IMR-90 (cell line): ENCODE measurements at regions not wholly inside any gene's neighbourhood (a gene's known extent, or its start where the extent isn't known, plus 50 kb on each side); places are given as distances from the start of the nearest gene placed in this dataset.

ENCODE experiments used
- ATAC-seq: fragments of 200-7000 bp; cut with Tn5 transposase; 2 replicates; pipeline ENCODE4 v1.9.1; 2020; ENCODE audit warnings: low read depth, mild to moderate bottlenecking, moderate library complexity
- BruUV-seq: library from RNA; stranded (reverse); fragments of 400-500 nt; replicated peaks from 2 replicates; lab custom pipeline; 2021; lab: Mats Ljungman, UMichigan
- CTCF ChIA-PET: fragments of 300-600 bp; formaldehyde crosslinking; extraction: SDS; loops from one replicate; lab custom pipeline; 2021; ENCODE audit warnings: antibody characterized with exemption; lab: Yijun Ruan, JAX
- POLR2A ChIA-PET: fragments of 300-600 bp; sonication (Branson Sonifier 250); formaldehyde crosslinking; loops from one replicate; lab custom pipeline; 2022; ENCODE audit warnings: antibody characterized with exemption; ENCODE audit not compliant: unreplicated experiment; lab: Charles Lee
- DNase-seq: peaks from one replicate; pipeline ENCODE4 v3.0.0; 2013
- H2AFZ ChIP-seq: replicated peaks from 2 replicates; pipeline ENCODE3; 2013; ENCODE audit warnings: low read length, mild to moderate bottlenecking; ENCODE audit not compliant: poor library complexity
- H2AK5ac ChIP-seq: 2 replicates; pipeline ENCODE4 v1.6.1; 2013; ENCODE audit warnings: low read depth, low read length, inconsistent platforms
- H2AK9ac ChIP-seq: replicated peaks from 2 replicates; pipeline ENCODE3; 2013; ENCODE audit warnings: mild to moderate bottlenecking, low read depth, low read length, moderate library complexity; ENCODE audit not compliant: poor library complexity
- H2BK120ac ChIP-seq: 2 replicates; pipeline ENCODE4 v1.6.1; 2013; ENCODE audit warnings: low read depth, low read length, inconsistent platforms
- H2BK15ac ChIP-seq: 3 replicates; pipeline ENCODE4 v1.6.1; 2013; ENCODE audit warnings: low read depth, low read length, inconsistent platforms
- H2BK20ac ChIP-seq: 2 replicates; pipeline ENCODE4 v1.6.1; 2013; ENCODE audit warnings: low read depth, mild to moderate bottlenecking, inconsistent platforms, low read length, moderate library complexity
- H2BK5ac ChIP-seq: 2 replicates; pipeline ENCODE4 v1.6.1; 2013; ENCODE audit warnings: mild to moderate bottlenecking, low read depth, low read length, inconsistent platforms; ENCODE audit not compliant: poor library complexity, severe bottlenecking
- H3K14ac ChIP-seq: replicated peaks from 2 replicates; pipeline ENCODE4 v1.6.1; 2013; ENCODE audit warnings: low read depth, low read length, inconsistent platforms
- H3K18ac ChIP-seq: 2 replicates; pipeline ENCODE4 v1.6.1; 2013; ENCODE audit warnings: low read depth, low read length, control low read depth
- H3K23ac ChIP-seq: 2 replicates; pipeline ENCODE4 v1.6.1; 2013; ENCODE audit warnings: low read depth, low read length, inconsistent platforms
- H3K27ac ChIP-seq: 2 replicates; pipeline ENCODE4 v1.5.1; 2013; ENCODE audit warnings: mild to moderate bottlenecking, control low read depth, low read length; ENCODE audit not compliant: insufficient read depth
- H3K27me3 ChIP-seq: 2 replicates; pipeline ENCODE4 v1.6.1; 2013; ENCODE audit warnings: low read length; ENCODE audit not compliant: control insufficient read depth, insufficient read depth
- H3K36me3 ChIP-seq: 2 replicates; pipeline ENCODE4 v1.6.1; 2013; ENCODE audit warnings: low read length, mixed read lengths; ENCODE audit not compliant: control insufficient read depth, insufficient read depth
- H3K4ac ChIP-seq: 2 replicates; pipeline ENCODE4 v1.6.1; 2013; ENCODE audit warnings: low read depth, low read length, inconsistent platforms
- H3K4me1 ChIP-seq: 2 replicates; pipeline ENCODE4 v1.6.1; 2013; ENCODE audit warnings: low read length, mixed read lengths; ENCODE audit not compliant: control insufficient read depth, insufficient read depth
- H3K4me2 ChIP-seq: 2 replicates; pipeline ENCODE4 v1.6.1; 2013; ENCODE audit warnings: low read depth, mild to moderate bottlenecking, control low read depth, low read length, moderate library complexity
- H3K4me3 ChIP-seq: 2 replicates; pipeline ENCODE4 v1.5.1; 2013; ENCODE audit warnings: low read depth, mild to moderate bottlenecking, control low read depth, low read length, moderate library complexity; ENCODE audit not compliant: insufficient read depth
- H3K56ac ChIP-seq: 2 replicates; pipeline ENCODE4 v1.6.1; 2013; ENCODE audit warnings: low read length, inconsistent platforms; ENCODE audit not compliant: insufficient read depth; ENCODE audit errors: extremely low read depth
- H3K79me1 ChIP-seq, 2 experiments: 2 replicates each; pipeline ENCODE4 v1.6.1; 2013; ENCODE audit warnings: low read length in 2 of 2, inconsistent platforms in 1 of 2, low read depth in 1 of 2
- H3K9ac ChIP-seq: 2 replicates; pipeline ENCODE4 v1.6.1; 2013; ENCODE audit warnings: low read depth, low read length, control low read depth
- H3K9me1 ChIP-seq: 2 replicates; pipeline ENCODE4 v1.6.1; 2013; ENCODE audit warnings: low read length, inconsistent platforms; ENCODE audit not compliant: insufficient read depth
- H3K9me3 ChIP-seq: 2 replicates; pipeline ENCODE4 v1.6.1; 2013; ENCODE audit warnings: low read length; ENCODE audit not compliant: control insufficient read depth, insufficient read depth
- H4K20me1 ChIP-seq: 2 replicates; pipeline ENCODE4 v1.6.1; 2013; ENCODE audit warnings: low read length, inconsistent platforms; ENCODE audit not compliant: insufficient read depth
- H4K5ac ChIP-seq: 2 replicates; pipeline ENCODE4 v1.6.1; 2013; ENCODE audit warnings: mild to moderate bottlenecking, low read depth, low read length, control low read depth
- H4K8ac ChIP-seq, 2 experiments: 2 replicates each; pipeline ENCODE4 v1.6.1; 2013; ENCODE audit warnings: low read depth in 2 of 2, low read length in 2 of 2, control low read depth in 1 of 2, inconsistent platforms in 1 of 2
- H4K91ac ChIP-seq: 2 replicates; pipeline ENCODE4 v1.6.1; 2013; ENCODE audit warnings: low read depth, low read length, inconsistent platforms; ENCODE audit not compliant: insufficient read depth
- MXI1 ChIP-seq: IDR thresholded peaks from 2 replicates; pipeline ENCODE4 v1.6.1; 2012; ENCODE audit warnings: low read depth, mild to moderate bottlenecking, low read length, moderate library complexity, borderline replicate concordance
- RCOR1 ChIP-seq: IDR thresholded peaks from 2 replicates; pipeline ENCODE4 v1.6.1; 2012; ENCODE audit warnings: mild to moderate bottlenecking, low read length, improper control_type of control experiment; ENCODE audit not compliant: insufficient replicate concordance
- WGBS, 2 experiments: methylation state at CpG; one replicate each; pipeline versions ENCODE4 v1.1.5 to v1.1.7; 2013; ENCODE audit warnings: missing lambda C conversion rate in 2 of 2; ENCODE audit not compliant: insufficient read length in 1 of 2; ENCODE audit errors: extremely low coverage in 2 of 2; 5-methylcytosine and 5-hydroxymethylcytosine counted together
- dilution Hi-C: fragments of 300-500 bp; cut with HindIII; formaldehyde crosslinking; loops from one replicate; pipeline ENCODE4 v1.14.3; 2018; ENCODE audit warnings: low sequenced_read_pairs; ENCODE audit not compliant: unreplicated experiment
- in situ Hi-C: fragments of 300-500 bp; cut with MboI; formaldehyde crosslinking; loops from 3 replicates; pipeline ENCODE4 v1.14.3; 2019; ENCODE audit warnings: low sequenced_read_pairs, inconsistent platforms, mixed read lengths
- intact Hi-C: fragments of 100-400 bp; cut with micrococcal nuclease; formaldehyde crosslinking; loops from 2 replicates; pipeline ENCODE4 v1.10.0; 2022
- TF ChIP-seq, protein P1 (sequence below): fragments of 150-350 bp; IDR thresholded peaks from 2 replicates; pipeline ENCODE4 v1.6.1; 2016; ENCODE audit warnings: low read depth, mild to moderate bottlenecking, low read length, moderate library complexity, borderline replicate concordance

DNA sequence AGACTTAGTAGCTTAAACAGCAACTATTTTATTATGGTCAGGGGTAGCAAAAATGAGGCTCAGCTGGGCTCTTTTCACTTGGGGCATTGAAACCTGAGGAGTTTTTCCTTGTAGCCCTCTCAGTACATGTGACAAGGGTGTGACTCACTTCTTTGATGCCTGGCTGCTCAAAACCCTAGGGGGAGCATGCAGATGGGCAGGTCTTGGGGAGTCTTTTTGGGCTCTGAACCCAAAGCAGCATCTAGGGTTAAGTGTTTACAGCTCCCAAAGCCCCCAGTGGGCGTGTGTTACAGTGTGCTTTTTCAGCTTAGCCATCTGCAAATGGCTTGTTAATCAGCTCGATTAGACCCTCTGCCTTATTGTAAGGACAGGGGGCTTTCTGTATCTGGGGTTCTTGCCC lies 1752.7 kb downstream of the PCDH7 start:
- WGBS, 2 experiments, result no CpG with 5 or more reads among the region's 2 CpGs
- H3K9me3 ChIP-seq, result 0 out of 2 replicates have a peak, but pooled peaks cover 4% of the 10 kb centered on the region
- H4K20me1 ChIP-seq, result no peaks in the 10 kb centered on the region
- ChIA-PET CTCF (no interaction called here), POLR2A (no interaction called here)
- no peak overlapping the region for H3K23ac ChIP-seq
- no peak overlapping the region for H3K9ac ChIP-seq
- no peak overlapping the region for H3K4me3 ChIP-seq
- no peaks in the 10 kb centered on the region for H3K36me3 ChIP-seq
- TF ChIP-seq, protein P1, sequence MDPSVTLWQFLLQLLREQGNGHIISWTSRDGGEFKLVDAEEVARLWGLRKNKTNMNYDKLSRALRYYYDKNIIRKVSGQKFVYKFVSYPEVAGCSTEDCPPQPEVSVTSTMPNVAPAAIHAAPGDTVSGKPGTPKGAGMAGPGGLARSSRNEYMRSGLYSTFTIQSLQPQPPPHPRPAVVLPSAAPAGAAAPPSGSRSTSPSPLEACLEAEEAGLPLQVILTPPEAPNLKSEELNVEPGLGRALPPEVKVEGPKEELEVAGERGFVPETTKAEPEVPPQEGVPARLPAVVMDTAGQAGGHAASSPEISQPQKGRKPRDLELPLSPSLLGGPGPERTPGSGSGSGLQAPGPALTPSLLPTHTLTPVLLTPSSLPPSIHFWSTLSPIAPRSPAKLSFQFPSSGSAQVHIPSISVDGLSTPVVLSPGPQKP, result no peak
- no peak for TF ChIP-seq MXI1
- TF ChIP-seq RCOR1, result no peak
- no peaks in the 10 kb centered on the region for H3K27me3 ChIP-seq
- no peak overlapping the region for H3K56ac ChIP-seq
- H2BK5ac ChIP-seq, result no peak overlapping the region
- no peak overlapping the region for H2AK9ac ChIP-seq
- H2BK20ac ChIP-seq, result no peak overlapping the region
- BruUV-seq, result no TSS peak
- DNase-seq, result no peak
- no peak overlapping the region for H4K8ac ChIP-seq
- H2AK5ac ChIP-seq, result no peak overlapping the region
- H2AFZ ChIP-seq, result no peak overlapping the region
- H3K18ac ChIP-seq, result no peak overlapping the region
- in situ Hi-C loops (no loop called here), intact Hi-C loops (no loop called here), dilution Hi-C loops (no loop called here)
- H3K27ac ChIP-seq, result no peak overlapping the region
- H2BK15ac ChIP-seq, result no peak overlapping the region
- no peaks in the 10 kb centered on the region for H3K4me1 ChIP-seq
- H4K91ac ChIP-seq, result no peak overlapping the region
- H3K4me2 ChIP-seq, result no peak overlapping the region
- H3K14ac ChIP-seq, result no peak overlapping the region
- ATAC-seq, result no peak
- H3K79me1 ChIP-seq, result no peaks in the 10 kb centered on the region
- H3K9me1 ChIP-seq, result no peaks in the 10 kb centered on the region
- H4K5ac ChIP-seq, result no peak overlapping the region
- no peak overlapping the region for H3K4ac ChIP-seq
- no peak overlapping the region for H2BK120ac ChIP-seq
